ENCODE measurements at regions not wholly inside any gene's neighbourhood (a gene's known extent, or its start where the extent isn't known, plus 50 kb on each side); places are given as distances from the start of the nearest gene placed in this dataset.

GRCh38 chr3:20575146-20575545 lies 389.1 kb upstream of the SGO1 start:
- ChIA-PET CTCF (no interaction called here), POLR2A (no interaction called here)
- TF ChIP-seq NR3C1 (CRISPR knock-in tag; conservative IDR thresholded peaks at IDR 0.05; ENCODE audit: low read depth) (no peak), ZBTB43 (CRISPR knock-in tag; IDR thresholded peaks at IDR 0.05) (no peak), SP1 (CRISPR knock-in tag; conservative IDR thresholded peaks at IDR 0.05) (no peak)
- DNase-seq (ENCODE audit: low spot score): no peak
- Mint-ChIP-seq H3K27me3 (ENCODE audit: low read depth) (no peaks in the 10 kb centered on the region), H3K9me3 (no peaks in the 10 kb centered on the region), H3K4me1 (peaks cover 4% of the 10 kb centered on the region; the same call in 1 of the 2 replicates), H3K36me3 (no peaks in the 10 kb centered on the region), H3K27ac (no peak overlapping the region; the same call in 1 of the 2 replicates), H3K4me3 (no peak overlapping the region)
- ATAC-seq: no peak

- CTCF ChIA-PET: no interaction called here
- no peak for DNase-seq (ENCODE audit: low spot score)
- POLR2A ChIA-PET: no interaction called here
- no peak for ATAC-seq
- H3K9me3 Mint-ChIP-seq: no peaks in the 10 kb centered on the region
- no peaks in the 10 kb centered on the region for H3K36me3 Mint-ChIP-seq
- H3K27ac Mint-ChIP-seq: no peak overlapping the region
- peaks cover 4% of the 10 kb centered on the region; the same call in 1 of the 2 replicates for H3K4me1 Mint-ChIP-seq
- H3K27me3 Mint-ChIP-seq (ENCODE audit: low read depth): no peaks in the 10 kb centered on the region
- no peak overlapping the region for H3K4me3 Mint-ChIP-seq
- TF ChIP-seq NFE2L1 (CRISPR knock-in tag; IDR thresholded peaks at IDR 0.05): no peak
- TF ChIP-seq KAT7 (CRISPR knock-in tag; IDR thresholded peaks at IDR 0.05; ENCODE audit: borderline replicate concordance): no peak
- no peak for TF ChIP-seq E2F5 (CRISPR knock-in tag; IDR thresholded peaks at IDR 0.05)
- no peak for TF ChIP-seq ESRRA (CRISPR knock-in tag; IDR thresholded peaks at IDR 0.05; ENCODE audit: borderline replicate concordance)
- no peak for TF ChIP-seq SP1 (CRISPR knock-in tag; conservative IDR thresholded peaks at IDR 0.05)
- no peak for TF ChIP-seq ATF3 (CRISPR knock-in tag; conservative IDR thresholded peaks at IDR 0.05)
- no peak for TF ChIP-seq ATF2 (CRISPR knock-in tag; IDR thresholded peaks at IDR 0.05; ENCODE audit: borderline replicate concordance, low read depth)
- TF ChIP-seq IRF1 (CRISPR knock-in tag; IDR thresholded peaks at IDR 0.05): no peak
- no peak for TF ChIP-seq GRHL2 (CRISPR knock-in tag; IDR thresholded peaks at IDR 0.05; ENCODE audit: insufficient replicate concordance, severe bottlenecking)
- no peak for TF ChIP-seq AR (CRISPR knock-in tag; IDR thresholded peaks at IDR 0.05)
- TF ChIP-seq TCF7 (CRISPR knock-in tag; IDR thresholded peaks at IDR 0.05; ENCODE audit: low read depth): no peak
- TF ChIP-seq MXD4 (CRISPR knock-in tag; IDR thresholded peaks at IDR 0.05; ENCODE audit: borderline replicate concordance): no peak
- no peak for TF ChIP-seq AFF4 (CRISPR knock-in tag; IDR thresholded peaks at IDR 0.05; ENCODE audit: borderline replicate concordance)
- no peak for TF ChIP-seq MYBL2 (CRISPR knock-in tag; IDR thresholded peaks at IDR 0.05)
- TF ChIP-seq MLX (CRISPR knock-in tag; IDR thresholded peaks at IDR 0.05): no peak
- TF ChIP-seq ZNF219 (CRISPR knock-in tag; IDR thresholded peaks at IDR 0.05; ENCODE audit: borderline replicate concordance): no peak
- TF ChIP-seq NFATC4 (CRISPR knock-in tag; IDR thresholded peaks at IDR 0.05): no peak
Measured at GRCh38 chr3:20574746-20575145, 388.7 kb upstream of the SGO1 start.
